Loucy (cell line): ENCODE measurements at regions not wholly inside any gene's neighbourhood (a gene's known extent, or its start where the extent isn't known, plus 50 kb on each side); places are given as distances from the start of the nearest gene placed in this dataset.

Experiments
- EZH2phosphoT487 ChIP-seq: fragments of 200-600 bp; IDR thresholded peaks from 2 replicates; pipeline ENCODE4 v1.6.1; 2018; ENCODE audit warnings: antibody characterized with exemption, mild to moderate bottlenecking, moderate library complexity, borderline replicate concordance
- TF ChIP-seq, protein P1 (sequence below): fragments of 200-600 bp; sonication (generic); conservative IDR thresholded peaks from 2 replicates; pipeline ENCODE4 v1.5.1; 2014; ENCODE audit warnings: mild to moderate bottlenecking, antibody characterized with exemption, low read length

DNA sequence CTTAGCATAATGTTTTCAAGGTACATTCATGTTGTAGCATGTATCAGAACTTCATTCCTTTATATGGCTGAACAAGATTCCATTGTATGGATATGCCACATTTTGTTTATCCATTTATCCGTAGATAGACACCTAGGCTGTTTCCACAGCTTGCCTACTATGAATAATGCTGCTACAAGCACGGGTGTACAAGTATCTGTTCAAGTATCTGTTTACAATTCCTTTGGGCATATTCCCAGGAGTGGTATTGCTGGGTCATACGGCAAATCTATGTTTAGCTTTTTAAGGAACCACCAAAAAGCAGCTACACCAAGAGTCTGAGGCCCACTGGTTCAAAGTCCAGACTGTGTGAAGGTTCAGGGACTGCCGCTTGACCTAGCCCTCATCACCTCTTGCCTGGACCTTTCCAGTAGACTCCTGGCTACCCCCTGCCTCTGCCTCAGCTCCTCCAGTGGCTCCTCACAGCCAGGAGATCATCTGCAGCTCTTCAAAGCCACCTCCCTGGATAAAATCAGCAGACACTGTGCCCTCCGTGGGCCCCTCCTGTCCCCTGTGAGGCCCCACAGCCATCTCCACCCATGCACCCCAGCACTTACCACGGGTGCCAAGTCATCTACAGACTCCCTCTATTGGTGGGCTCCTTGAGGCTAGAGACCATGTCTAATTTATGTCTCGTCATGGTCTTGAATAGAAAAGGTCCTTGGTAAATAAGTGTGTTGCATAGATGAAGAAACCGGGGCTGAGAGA is 160.3 kb downstream of the MN1 start:
- TF ChIP-seq, protein P1, sequence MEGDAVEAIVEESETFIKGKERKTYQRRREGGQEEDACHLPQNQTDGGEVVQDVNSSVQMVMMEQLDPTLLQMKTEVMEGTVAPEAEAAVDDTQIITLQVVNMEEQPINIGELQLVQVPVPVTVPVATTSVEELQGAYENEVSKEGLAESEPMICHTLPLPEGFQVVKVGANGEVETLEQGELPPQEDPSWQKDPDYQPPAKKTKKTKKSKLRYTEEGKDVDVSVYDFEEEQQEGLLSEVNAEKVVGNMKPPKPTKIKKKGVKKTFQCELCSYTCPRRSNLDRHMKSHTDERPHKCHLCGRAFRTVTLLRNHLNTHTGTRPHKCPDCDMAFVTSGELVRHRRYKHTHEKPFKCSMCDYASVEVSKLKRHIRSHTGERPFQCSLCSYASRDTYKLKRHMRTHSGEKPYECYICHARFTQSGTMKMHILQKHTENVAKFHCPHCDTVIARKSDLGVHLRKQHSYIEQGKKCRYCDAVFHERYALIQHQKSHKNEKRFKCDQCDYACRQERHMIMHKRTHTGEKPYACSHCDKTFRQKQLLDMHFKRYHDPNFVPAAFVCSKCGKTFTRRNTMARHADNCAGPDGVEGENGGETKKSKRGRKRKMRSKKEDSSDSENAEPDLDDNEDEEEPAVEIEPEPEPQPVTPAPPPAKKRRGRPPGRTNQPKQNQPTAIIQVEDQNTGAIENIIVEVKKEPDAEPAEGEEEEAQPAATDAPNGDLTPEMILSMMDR = no peak
- TF ChIP-seq EZH2phosphoT487 = no peak
